Forelimb muscle (tissue), 1 donor: ENCODE measurements at regions not wholly inside any gene's neighbourhood (a gene's known extent, or its start where the extent isn't known, plus 50 kb on each side); places are given as distances from the start of the nearest gene placed in this dataset.

Experiments
- DNase-seq: peaks from one replicate; pipeline ENCODE4 v3.0.0-alpha.2; 2013; ENCODE audit warnings: low read depth

GRCh38 chr3:40810813-40811212, 286.1 kb downstream of the ZNF621 start:
- no peak for DNase-seq

DNA sequence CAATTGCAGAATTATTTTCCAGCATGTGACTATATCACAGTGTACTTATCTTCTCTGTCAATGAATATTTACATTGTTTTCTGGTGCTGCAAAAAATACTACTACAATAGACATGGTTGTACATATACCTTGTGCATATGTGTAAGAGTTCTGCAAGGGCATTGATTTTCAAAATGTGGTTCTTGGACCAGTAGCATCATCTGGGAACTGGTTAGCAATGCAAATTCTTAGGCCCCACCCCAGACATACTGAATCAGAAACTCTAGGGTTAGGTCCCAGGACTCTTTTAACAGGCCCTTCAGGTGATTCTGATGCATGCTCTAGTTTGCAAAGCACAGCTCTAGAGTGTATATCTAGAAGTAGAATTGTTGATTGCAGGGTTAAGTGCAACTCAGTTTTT, 292.3 kb downstream of the ZNF621 start:
- DNase-seq: no peak

DNA sequence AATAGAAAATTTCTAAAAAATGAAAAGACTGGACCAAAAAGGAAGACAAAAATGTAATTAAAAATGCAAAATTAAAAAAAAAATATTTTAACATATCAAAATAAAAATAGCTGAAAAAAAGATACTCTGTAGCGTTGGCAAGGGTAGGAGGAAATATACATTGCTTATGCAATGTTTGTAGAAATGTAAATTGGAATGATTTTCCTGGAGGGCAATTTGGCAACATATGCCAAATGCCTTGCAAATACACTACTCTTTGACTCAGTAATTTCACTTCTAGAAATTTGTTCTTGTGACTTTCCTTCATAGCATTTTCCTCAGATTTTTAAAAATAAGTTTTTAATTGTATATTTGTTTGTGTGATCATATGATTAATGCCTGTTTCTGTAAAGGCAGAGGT, 296.6 kb downstream of the ZNF621 start:
- no peak for DNase-seq

- no peak for DNase-seq
These were observed 302.5 kb downstream of the ZNF621 start for GRCh38 chr3:40827226-40827625.

DNA sequence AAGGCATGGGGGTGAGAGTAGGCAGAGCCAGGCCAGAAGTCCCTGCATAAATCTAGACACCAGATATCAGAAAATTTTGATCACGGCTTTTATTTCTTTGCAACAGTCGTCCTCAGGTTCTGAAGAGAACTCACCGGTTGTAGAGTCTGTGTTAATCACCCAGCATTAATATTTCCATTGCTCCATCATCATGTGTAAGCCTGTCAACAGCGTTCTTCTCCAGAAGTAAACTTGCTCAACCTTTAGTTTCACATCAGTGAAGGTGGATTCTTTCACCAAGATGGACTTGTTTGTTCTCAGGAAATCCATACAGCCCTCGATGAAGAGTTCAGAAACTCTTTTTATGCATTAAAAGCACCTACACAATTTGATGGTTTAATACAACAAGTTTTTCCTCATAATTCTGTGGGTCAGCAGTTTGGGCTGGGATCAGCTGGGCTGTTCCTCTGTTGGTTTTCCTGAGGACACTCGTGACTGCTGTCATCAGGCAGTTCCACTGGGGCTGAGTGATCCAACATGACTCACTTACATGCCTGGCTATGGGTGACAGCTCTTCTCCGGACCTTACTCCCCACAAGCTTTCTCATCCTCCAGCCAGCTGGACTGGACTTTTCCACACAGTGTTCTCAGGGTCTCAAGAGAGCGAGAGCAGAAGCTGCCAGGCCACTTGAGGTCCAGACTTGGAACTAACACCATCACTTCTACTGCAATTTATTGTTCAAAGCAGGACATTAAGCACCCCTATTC, 303.4 kb downstream of the ZNF621 start:
- DNase-seq: no peak

DNA sequence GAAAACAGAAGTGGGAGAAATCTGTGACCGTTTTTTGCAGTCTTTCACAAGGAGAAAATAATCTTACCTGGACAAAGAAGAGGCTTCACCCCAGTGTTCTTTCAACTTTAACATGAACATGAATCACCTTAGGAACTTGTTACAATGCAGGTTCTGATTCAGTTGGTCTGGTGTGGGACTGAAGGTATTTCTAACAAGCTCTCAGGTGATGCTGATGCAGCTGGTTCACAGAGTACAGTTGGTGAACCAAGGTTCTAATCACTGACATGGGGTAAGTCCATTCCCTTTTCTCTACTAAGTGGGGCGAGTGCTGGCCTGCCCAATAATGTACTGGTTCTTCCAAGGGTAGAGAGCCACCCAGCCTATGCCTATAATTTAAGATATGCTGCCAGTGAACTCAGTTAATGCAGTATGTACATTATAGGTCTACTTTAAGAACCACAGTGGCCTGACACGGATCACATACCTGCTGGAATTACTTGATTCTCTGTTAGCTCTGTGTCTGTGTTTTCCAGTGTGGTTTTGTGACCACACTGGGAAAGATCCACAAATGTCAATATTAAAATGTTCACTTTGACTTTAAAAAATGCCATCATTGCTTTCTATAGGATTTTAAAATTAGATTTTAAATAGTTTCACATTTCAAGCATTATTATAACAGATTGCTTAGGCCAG, 304.1 kb downstream of the ZNF621 start:
- no peak for DNase-seq

DNA sequence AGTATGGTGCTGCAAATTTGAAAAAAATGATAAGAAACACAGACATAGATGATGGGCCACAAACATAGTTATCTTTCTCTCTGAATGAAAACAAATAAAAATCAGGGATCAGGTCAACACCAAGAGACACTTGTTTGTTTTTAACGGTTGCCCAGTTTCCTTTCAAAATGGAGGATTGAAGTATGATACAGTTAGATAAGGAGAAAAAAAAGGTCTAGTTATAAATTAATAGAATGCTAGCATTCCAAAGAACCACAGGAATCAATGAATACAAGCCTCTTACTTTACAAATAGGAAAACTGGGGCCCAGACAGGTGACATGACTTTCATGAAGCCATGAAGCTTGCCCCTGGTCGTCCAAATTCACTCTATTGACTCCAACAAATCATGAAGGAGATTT, 305.1 kb downstream of the ZNF621 start:
- DNase-seq: no peak

DNA sequence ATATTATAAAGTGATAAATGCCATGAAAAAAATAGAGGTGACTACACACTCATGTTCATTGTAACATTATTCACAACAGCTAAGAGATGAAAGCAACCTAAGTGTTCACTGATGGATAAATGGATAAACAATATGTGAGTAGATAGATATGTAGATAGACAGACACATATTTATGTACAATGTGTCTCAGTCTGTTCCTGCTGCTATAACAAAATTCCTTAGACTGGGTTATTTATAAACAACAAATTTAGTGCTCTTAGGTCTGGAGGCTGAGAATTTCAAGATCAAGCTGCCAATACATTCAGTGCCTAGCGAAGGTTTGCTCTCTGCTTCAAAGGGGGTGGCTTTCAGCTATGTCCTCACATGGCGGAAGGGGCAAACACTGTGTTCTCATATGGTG, 312.5 kb downstream of the ZNF621 start:
- no peak for DNase-seq

GRCh38 chr3:40841131-40841530, 316.4 kb downstream of the ZNF621 start:
- no peak for DNase-seq

GRCh38 chr3:40841570-40842109, 316.9 kb downstream of the ZNF621 start:
- no peak for DNase-seq

GRCh38 chr3:40842714-40843113, 318.0 kb downstream of the ZNF621 start:
- no peak for DNase-seq

DNA sequence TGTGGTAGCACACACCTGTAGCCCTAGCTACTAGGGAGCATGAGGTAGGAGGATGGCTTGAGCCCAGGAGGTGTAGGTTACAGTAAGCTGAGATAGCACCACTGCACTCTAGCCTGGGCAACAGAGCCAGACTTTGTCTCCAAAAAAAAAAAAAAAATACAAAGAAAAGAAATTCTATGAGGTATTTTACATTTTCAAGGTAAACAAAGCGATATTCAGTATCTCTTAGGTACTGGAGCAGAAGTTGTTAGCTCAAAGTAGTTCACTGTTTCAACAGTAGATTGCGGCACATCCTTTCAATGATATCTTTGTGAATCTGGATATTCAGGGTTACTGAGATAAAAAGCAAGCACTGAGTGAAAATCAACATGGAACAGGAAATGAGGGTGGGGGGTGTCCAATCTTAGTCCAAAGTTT, 318.5 kb downstream of the ZNF621 start:
- no peak for DNase-seq

GRCh38 chr3:40843851-40844548, 319.2 kb downstream of the ZNF621 start:
- DNase-seq: no peak

GRCh38 chr3:40844896-40845295, 320.1 kb downstream of the ZNF621 start:
- DNase-seq: no peak

DNA sequence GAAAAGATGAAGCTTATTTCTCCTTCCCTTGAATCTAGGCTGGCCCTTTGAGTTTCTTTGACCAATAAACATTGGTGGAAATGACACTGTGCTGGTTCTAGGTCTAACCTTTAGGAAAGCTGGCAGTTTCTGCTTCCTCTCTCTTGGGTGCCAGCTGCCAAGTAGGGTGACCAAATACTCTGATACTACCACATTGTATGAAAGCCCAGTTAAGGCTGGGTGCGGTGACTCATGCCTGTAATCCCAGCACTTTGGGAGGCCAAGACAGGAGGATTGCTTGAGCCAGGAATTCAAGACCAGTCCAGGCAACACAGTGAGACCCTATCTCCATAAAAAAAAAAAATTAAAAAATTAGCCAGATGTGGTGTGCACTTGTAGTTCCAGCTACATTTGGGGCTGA, 320.7 kb downstream of the ZNF621 start:
- DNase-seq: no peak

DNA sequence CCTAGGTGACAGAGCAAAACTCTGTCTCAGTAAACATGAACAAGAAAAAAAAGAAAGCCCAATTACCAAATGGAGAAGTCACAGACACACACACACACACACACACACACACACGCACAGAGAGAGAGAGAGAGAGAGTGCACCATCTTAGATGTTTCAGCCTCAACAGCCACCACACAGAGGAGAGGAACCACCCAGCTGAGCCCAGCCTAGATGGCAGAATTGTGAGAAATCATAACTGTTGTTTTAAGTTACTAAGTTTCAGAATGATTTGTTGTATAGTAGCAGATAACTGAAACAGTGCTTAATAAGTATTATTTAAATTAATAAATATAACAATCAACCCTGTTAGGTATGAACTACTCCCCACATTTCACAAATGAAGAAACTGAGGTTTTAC, 321.2 kb downstream of the ZNF621 start:
- DNase-seq: no peak

DNA sequence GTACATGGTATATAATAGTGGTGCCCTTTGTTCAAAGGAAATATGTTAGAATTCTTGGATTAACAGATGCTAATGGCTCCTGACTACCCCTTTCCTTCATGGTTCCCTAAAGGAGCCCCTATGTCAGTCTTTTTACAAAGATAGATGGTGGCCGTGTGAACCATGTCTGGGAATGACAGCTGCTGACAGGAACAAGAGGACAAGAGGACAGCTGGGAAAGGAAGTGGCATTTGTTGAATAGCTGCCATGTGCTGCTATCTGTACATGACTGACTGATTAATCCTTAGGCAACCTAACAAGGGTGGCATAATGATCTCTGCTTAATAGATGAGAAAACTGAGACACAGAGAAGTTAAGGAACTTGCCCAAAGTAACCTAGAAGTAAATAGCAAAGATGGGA, 321.7 kb downstream of the ZNF621 start:
- no peak for DNase-seq

- peak; percentile 40 for DNase-seq
These were observed 322.8 kb downstream of the ZNF621 start for GRCh38 chr3:40847551-40847992.

GRCh38 chr3:40848421-40848820, 323.7 kb downstream of the ZNF621 start:
- no peak for DNase-seq

GRCh38 chr3:40850861-40851260, 326.1 kb downstream of the ZNF621 start:
- DNase-seq: no peak

GRCh38 chr3:40851836-40852235, 327.1 kb downstream of the ZNF621 start:
- DNase-seq: no peak

- no peak for DNase-seq
These were observed 328.0 kb downstream of the ZNF621 start for GRCh38 chr3:40852712-40853111.

DNA sequence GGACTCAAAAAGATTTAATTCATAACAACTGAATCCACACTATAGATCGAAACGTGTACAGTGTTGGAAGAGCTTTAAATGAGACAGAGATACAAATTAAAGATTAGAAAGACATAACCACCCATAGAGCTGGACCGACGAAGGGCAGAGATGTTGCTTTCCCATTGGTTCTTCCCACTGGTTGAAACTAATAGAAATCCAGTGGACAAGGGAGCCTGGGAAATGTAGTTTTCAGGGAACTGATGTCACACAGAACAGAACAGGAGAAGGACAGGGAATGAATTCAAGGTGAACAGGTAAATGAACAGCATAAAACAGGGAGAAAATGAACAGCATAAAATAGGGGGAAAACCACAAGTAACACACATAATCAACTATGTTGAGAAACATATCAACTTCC, 328.7 kb downstream of the ZNF621 start:
- no peak for DNase-seq
